GM19452 (cell line): ENCODE measurements at regions not wholly inside any gene's neighbourhood (a gene's known extent, or its start where the extent isn't known, plus 50 kb on each side); places are given as distances from the start of the nearest gene placed in this dataset.

Experiments
- ATAC-seq: cut with Tn5 transposase; IDR thresholded peaks from one replicate; pipeline ENCODE4 v1.9.1; 2021; ENCODE audit not compliant: unreplicated experiment

- no peak for ATAC-seq
Measured at GRCh38 chr18:39396168-39396567, 1830.6 kb upstream of the CELF4 start.

GRCh38 chr18:39389800-39390379, 1824.3 kb upstream of the CELF4 start:
- no peak for ATAC-seq

DNA sequence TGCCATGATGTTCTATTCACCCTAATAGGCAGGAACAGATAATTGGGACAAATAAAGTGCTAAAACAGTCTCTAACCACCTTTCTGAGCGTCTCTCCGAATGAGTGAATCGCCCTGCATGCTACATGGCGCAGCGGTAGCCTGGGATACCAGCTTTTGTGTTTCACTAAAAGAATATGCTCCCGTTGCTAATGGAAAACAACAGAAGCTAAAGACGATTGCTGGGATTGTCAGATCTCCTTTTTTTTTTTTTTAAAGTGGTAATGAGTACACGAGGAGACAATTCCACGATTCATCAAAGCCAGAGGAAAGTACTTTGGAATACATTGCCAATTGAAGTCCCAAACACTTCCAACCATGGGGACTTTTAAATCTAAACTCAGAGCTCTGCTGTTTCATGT, 1815.3 kb upstream of the CELF4 start:
- ATAC-seq = no peak

GRCh38 chr18:39380186-39380725, 1814.7 kb upstream of the CELF4 start:
- no peak for ATAC-seq

DNA sequence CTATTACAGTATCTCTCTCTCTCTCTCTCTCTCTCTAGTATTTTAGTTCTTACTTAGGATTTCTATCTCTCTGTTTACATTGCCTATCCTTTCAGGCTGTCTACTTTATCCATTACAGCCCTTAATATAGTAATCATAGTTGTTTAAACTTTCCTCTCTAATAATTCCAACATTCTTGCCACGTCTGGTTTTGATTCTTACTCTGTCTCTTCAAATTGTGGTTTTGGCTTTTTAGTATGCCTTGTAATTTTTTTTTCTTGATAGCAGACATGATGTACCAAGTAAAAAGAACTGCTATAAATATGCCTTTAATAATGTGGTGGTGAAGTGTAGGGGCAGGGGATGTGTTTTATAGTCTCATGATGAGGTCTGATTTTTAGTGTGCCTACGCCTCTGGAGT, 1809.5 kb upstream of the CELF4 start:
- ATAC-seq = no peak

DNA sequence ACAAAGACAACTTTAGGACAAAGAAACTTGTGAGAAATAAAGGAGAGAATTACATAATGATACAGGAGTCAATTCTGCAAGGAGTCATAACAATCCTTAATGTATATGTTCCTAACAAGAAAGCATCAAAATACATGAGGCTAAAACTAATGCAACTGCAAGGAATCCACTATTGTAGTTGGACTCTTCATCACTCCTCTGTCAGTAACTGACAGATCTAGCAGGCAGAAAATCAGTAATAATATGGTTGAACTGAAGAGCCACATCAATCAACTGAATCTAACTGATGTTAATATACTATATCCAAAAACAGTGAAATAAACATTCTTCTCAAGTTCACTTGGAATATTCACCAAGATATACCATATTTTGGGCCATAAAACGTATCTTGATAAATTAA, 1806.4 kb upstream of the CELF4 start:
- ATAC-seq = no peak

DNA sequence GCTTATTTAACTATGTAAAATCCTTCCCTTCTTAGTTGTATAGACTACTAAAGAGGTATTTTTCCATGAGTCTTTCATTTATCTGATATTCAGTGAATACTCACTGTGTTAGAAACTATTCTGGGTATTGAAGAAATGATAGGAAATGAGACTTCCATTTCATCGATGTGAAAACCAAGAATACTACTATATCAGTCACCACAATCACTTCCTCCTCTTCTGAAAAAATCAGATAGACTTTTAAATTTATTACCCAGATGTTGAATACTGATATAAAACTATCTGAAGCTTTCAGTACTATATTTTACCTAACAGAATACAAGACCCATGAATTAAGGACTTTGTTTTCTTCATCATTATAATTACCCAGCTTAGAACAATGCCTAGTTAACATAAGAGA, 1801.1 kb upstream of the CELF4 start:
- no peak for ATAC-seq

DNA sequence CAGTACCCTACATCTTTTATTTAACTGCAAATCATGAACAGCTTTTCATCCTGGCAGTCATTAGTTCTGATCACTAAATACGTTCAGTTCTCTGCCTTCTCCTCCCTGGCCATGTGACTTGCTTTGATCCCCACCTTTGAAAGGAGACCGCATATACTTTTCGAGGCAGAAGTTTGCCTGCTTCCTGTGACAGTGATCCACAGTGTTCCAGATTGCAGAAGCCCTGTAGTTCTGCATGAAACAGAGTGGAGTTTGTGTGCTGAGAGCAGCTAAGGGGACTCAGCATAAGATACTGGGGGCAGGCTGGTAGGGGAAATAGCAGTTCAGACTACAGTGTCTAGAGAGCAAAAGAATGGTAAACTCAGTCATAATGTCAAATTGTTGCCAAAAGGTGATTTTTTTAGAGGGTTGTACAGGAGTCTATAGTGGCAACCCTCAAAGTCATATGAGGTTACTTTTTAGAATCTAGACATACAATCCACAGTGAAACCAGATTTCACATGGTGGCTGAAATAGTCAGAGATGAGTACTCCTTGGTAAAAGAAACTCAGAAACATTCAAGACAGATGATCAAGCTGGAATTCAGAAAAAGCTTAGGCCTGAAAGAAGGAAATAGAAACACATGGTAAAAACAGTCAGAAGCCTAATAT, 1800.4 kb upstream of the CELF4 start:
- ATAC-seq = no peak

DNA sequence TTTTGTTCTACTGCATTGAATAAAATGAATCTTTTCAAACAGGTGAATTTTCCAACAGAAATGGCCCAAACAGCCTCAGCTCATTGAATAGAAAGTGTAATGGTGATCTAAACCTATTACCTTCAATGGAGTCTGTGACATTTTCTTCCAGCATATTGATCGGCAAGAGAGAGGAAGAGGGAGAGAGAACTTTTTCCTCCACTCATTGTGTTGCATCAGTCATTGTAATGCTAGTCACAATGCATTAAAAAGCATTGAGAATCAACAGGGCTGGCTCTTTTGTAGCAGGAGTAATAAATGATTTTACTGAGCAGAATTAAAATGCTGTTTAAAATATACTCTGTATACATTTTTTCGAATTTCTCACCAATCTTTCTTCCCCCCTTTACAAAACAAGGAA, 1794.5 kb upstream of the CELF4 start:
- no peak for ATAC-seq

DNA sequence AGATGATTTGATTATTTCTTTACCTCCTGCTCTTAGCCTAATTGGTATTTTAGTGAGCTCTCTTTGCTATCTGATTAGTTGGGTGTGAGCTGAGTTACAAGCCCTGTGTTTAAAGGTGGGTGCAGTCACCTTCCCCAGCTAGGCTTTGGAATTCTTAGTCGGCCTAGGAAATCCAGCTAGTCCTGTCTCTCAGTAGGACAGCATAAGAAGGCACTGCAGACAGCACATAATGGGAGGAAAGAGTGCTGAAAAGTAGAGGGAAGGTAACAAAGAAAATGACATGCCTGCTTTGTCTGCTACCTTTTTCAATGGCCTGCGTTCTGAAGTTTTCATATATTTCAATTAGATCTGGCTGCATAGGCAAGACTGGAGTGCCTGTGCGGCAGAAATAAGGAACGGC, 1794.0 kb upstream of the CELF4 start:
- ATAC-seq = no peak

- no peak for ATAC-seq
Measured at GRCh38 chr18:39350945-39351344, 1785.3 kb upstream of the CELF4 start.

DNA sequence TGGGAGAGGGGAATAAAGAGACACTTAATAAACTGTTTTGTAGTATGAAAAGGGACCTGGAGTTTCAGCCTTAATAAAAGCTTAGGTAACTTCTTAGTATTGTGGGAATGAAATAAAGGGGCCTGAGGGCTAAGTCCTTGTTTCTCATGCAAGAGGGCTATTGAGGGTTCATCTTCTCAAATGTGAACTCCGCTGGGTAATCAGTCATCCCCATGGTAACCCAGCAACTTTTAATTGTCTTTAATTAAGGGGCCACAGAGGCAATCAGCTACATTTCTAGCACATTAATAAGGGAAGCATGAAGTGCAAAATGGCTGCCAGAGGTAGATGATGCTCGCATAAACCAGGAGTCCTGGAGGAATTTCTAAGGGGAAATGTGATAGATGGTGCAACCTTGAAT, 1784.2 kb upstream of the CELF4 start:
- ATAC-seq = no peak

DNA sequence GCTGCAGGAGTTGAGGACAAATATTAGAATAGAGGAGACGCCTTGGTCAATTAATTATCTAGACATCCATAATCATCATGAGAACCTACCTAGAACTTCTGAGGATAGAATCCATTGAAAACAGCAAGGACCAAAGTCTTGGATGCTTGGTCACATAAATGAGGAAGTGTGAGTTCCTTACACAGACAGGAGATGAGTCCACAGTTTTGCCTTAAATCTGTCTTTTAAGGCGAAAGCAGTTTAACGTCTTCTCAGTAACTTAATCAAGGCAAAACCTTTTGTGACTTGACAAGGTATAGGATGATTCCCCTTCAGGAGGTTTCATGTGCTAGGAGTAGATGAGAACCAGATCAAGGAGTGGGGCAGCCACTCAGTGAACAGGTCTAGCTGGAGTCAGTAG, 1783.2 kb upstream of the CELF4 start:
- ATAC-seq = no peak

- no peak for ATAC-seq
Measured at GRCh38 chr18:39347701-39348100, 1782.1 kb upstream of the CELF4 start.

DNA sequence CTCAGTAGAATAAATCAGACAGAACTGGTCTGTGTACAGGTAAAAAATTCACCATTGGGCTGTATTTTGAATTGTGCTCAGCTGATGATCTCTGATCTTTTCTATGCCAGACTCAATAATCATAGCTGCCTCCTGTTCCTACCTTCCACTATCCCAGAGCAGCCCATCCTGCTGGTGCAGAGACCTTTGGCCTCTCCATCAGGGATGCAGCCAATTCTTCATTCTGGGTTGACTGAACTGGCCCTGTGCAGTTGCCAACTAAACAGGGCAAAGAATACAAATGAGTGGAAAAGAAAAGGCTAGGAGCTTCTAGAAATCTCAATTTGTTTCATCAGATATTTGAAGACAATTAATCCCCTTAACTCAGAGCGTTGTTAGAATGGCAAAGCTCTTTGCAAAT, 1781.3 kb upstream of the CELF4 start:
- ATAC-seq = no peak

GRCh38 chr18:39345321-39345720, 1779.7 kb upstream of the CELF4 start:
- no peak for ATAC-seq

DNA sequence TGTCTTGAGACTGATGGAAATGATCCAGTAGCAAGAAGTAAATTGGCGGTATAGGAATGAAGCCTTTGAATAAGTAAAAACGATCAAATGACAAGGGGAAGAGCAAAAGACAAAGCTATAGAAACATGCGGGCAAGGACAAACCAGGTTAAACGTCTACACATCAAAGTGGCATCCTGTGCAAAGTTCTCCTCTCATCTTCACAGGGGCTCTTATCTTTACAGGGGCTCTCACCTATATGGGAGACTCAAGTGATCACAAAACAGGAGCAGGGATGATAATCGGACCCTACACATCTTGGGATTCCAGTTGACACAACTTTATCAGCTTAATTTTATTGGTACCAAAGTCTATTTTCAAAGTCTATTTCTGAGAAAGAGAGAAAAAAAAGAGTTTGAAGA, 1778.9 kb upstream of the CELF4 start:
- no peak for ATAC-seq

DNA sequence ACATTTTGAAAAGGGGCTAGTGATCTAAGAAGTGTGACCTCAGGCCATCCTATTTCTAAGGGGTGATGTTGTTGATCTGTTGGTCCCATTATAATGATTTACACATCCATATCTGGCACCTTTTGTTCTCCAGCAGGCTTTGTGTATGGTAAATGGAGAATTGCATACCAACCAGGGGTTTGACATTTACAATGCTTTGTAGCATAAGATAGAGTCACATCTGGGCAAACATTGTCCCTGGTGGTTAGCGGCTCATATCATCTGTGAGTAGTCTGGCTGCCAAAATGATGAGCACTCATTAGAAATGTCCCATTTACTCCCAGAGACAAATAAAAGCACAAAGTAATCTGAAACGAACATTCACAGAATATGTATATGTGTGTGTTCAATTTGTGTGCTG, 1775.5 kb upstream of the CELF4 start:
- ATAC-seq = no peak

DNA sequence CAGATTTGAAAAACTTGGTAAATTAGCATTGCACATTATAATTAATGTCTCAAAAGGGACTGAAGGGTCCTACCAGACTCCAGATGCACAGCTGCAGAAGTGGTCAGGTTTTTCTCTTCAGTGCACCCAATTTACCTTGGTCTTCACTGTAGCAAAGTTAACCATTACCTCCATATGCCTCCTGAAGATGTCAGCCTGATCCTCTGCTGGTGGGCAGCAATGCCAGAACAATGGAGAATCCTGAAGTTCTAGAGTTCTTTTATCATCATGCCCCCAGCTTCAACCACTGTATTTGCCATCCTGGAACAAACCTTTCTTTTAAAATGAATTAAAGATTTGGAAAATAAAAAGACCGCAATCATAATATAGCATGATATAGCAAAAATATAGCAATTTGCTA, 1774.8 kb upstream of the CELF4 start:
- ATAC-seq = no peak

DNA sequence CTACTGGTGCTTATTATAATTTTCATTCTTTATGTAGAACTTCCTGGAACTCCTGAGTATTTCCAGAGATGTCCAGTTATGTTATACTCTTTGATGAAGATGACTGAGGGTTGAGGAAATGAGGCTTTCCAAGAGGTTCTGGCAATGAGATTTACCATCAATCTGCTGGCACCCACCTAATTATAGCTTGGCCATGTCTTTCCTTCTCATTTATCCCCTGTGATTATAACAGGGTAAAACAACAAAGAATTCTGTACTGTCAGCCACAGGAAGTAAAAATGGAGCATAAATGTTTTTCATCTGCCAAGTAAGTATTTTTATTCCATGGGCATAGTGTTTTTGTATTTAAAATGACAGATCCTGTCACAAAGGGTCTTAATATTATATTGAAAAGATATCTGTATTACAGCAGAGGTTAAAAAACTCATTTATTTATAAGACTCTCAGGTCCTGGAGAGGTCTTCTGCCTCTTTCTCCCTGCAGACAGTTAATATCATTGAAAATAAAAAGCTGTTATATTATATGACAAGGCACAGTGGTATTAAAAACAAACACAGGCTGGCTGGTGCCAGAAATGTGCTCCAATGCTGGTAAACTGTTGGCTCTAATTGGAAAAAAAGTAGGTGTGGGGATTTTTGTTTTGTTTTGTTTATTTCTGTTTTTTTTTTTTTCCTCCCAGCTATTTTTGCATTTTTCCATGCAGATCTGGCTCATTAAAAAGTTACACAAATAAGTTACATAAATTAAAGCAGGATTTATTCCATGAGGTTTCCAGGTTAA, 1764.1 kb upstream of the CELF4 start:
- ATAC-seq = no peak

GRCh38 chr18:39326772-39327171, 1761.2 kb upstream of the CELF4 start:
- no peak for ATAC-seq

GRCh38 chr18:39325973-39326372, 1760.4 kb upstream of the CELF4 start:
- ATAC-seq = no peak
